AG08396 (cell line): ENCODE measurements at regions not wholly inside any gene's neighbourhood (a gene's known extent, or its start where the extent isn't known, plus 50 kb on each side); places are given as distances from the start of the nearest gene placed in this dataset.

Source experiments
- DNase-seq: peaks from one replicate; pipeline ENCODE4 v3.0.0; 2012; ENCODE audit warnings: low spot score, mixed read lengths

- DNase-seq, result no peak
Measured at GRCh38 chr10:29925771-29926692, 133.4 kb downstream of the JCAD start.

GRCh38 chr10:29924436-29924835 is 134.9 kb downstream of the JCAD start:
- DNase-seq, result no peak

- no peak for DNase-seq
Measured at GRCh38 chr10:29923416-29923965, 135.9 kb downstream of the JCAD start.

- DNase-seq, result no peak
Measured at GRCh38 chr10:29922892-29923291, 136.5 kb downstream of the JCAD start.

- DNase-seq, result no peak
Measured at GRCh38 chr10:29922226-29922625, 137.2 kb downstream of the JCAD start.

GRCh38 chr10:29921071-29921446 is 138.3 kb downstream of the JCAD start:
- DNase-seq, result no peak

GRCh38 chr10:29920408-29921070 is 138.8 kb downstream of the JCAD start:
- no peak for DNase-seq

GRCh38 chr10:29918623-29919400 is 140.6 kb downstream of the JCAD start:
- DNase-seq, result no peak

- DNase-seq, result no peak
Measured at GRCh38 chr10:29917311-29917710, 142.1 kb downstream of the JCAD start.

- no peak for DNase-seq
Measured at GRCh38 chr10:29916669-29917068, 142.7 kb downstream of the JCAD start.

GRCh38 chr10:29914986-29915785 is 144.2 kb downstream of the JCAD start:
- no peak for DNase-seq

GRCh38 chr10:29908962-29909361 is 150.4 kb downstream of the JCAD start:
- no peak for DNase-seq

GRCh38 chr10:29900865-29901264 is 158.5 kb downstream of the JCAD start:
- DNase-seq, result no peak

GRCh38 chr10:29897999-29898716 is 161.2 kb downstream of the JCAD start:
- no peak for DNase-seq

GRCh38 chr10:29897430-29897829 is 162.0 kb downstream of the JCAD start:
- no peak for DNase-seq

- DNase-seq, result no peak
Measured at GRCh38 chr10:29896053-29896452, 163.3 kb downstream of the JCAD start.

GRCh38 chr10:29895456-29895855 is 163.9 kb downstream of the JCAD start:
- DNase-seq, result peak; percentile 74

- DNase-seq, result no peak
Measured at GRCh38 chr10:29888321-29888720, 171.1 kb downstream of the JCAD start.

- DNase-seq, result no peak
Measured at GRCh38 chr10:29886299-29886698, 173.1 kb downstream of the JCAD start.

- no peak for DNase-seq
Measured at GRCh38 chr10:29883231-29883630, 176.2 kb downstream of the JCAD start.

GRCh38 chr10:29882766-29883165 is 176.6 kb downstream of the JCAD start:
- no peak for DNase-seq
